ENCODE measurements at regions not wholly inside any gene's neighbourhood (a gene's known extent, or its start where the extent isn't known, plus 50 kb on each side); places are given as distances from the start of the nearest gene placed in this dataset.
"Not testable (repeated sequence)": the region's sequence is repeated elsewhere in the genome, so short reads cannot be mapped to it uniquely, and the experiment has no call there.

- not testable (repeated sequence) for DNase-seq (ENCODE audit: extremely low read depth in 1 of 2, low read depth in 1 of 2)
Observed at GRCh38 chr3:103297502-103297901, 862.7 kb downstream of the ZPLD1 start.

DNA sequence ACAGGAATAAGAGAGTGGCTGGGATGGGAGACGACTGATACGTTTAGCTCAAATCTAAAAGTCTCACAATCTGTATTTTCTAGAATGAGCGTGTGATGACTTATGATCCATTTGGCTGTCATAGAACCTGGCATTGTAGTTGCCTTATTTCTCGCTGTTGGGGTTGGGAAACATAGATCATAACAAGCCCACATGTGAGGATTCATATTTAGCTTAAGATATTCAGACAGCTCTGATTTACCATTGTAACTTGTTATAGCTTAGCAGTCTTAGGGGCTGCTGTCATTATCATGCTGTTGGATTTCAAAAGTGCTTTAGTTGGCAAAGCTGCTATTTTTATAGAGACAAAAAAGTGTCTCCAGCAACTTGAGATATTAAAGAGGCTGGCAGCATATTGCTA, 871.3 kb downstream of the ZPLD1 start:
- no peak for DNase-seq (ENCODE audit: extremely low read depth in 1 of 2, low read depth in 1 of 2)

- no peak for DNase-seq (ENCODE audit: extremely low read depth in 1 of 2, low read depth in 1 of 2)
Observed at GRCh38 chr3:103308921-103309320, 874.1 kb downstream of the ZPLD1 start.

DNA sequence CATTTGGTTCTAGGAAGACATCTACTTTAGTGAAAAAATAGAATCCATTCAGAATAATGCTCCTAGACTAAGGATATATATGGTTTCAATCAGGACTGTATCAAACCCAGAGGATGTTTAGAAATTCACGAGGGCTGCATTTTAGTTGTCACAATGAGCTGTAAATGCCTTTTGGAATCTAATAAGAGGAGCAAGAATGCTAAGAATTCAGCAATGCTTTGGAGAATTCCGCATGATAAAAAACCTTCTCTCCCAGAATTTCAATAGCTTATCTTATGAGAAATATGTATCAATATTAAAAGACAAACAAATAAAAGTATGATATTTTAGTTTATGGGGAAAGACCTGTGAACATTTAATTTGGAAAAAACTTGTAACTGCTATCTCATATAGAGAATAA, 885.1 kb downstream of the ZPLD1 start:
- no peak for DNase-seq (ENCODE audit: extremely low read depth in 1 of 2, low read depth in 1 of 2)

GRCh38 chr3:103337179-103337845, 902.5 kb downstream of the ZPLD1 start:
- DNase-seq (ENCODE audit: extremely low read depth in 1 of 2, low read depth in 1 of 2) = no peak

DNA sequence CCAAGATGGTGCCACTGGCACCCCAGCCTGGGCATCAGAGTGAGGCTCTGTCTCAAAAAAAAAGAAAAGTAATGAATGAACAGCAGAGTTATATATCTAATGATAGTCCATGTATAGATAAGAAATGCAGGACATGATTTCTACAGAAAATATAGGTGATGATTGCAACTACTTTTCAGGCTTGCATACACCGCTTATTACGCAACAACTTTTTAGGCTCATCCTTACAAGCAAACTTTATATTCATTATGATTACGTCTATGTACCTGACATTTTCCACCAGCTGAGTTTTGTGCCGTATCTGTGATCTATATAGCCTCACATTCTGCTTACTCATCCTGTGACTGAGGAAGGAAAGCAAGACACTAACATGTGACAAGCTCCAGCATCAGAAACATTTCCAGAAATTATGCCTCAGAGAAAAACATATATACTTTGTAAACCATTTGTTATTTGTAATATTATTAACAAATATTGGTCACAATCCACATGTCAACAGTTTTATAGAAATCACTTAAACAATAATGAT, 906.3 kb downstream of the ZPLD1 start:
- DNase-seq (ENCODE audit: extremely low read depth in 1 of 2, low read depth in 1 of 2) = no peak

- DNase-seq (ENCODE audit: extremely low read depth in 1 of 2, low read depth in 1 of 2) = no peak
Observed at GRCh38 chr3:103342205-103342731, 907.5 kb downstream of the ZPLD1 start.

- no peak for DNase-seq (ENCODE audit: extremely low read depth in 1 of 2, low read depth in 1 of 2)
Observed at GRCh38 chr3:103349760-103350159, 914.9 kb downstream of the ZPLD1 start.

- no peak for DNase-seq (ENCODE audit: extremely low read depth in 1 of 2, low read depth in 1 of 2)
Observed at GRCh38 chr3:103365467-103365866, 930.7 kb downstream of the ZPLD1 start.

GRCh38 chr3:103367481-103367880, 932.7 kb downstream of the ZPLD1 start:
- DNase-seq (ENCODE audit: extremely low read depth in 1 of 2, low read depth in 1 of 2) = no peak

- no peak for DNase-seq (ENCODE audit: extremely low read depth in 1 of 2, low read depth in 1 of 2)
Observed at GRCh38 chr3:103371411-103371810, 936.6 kb downstream of the ZPLD1 start.

DNA sequence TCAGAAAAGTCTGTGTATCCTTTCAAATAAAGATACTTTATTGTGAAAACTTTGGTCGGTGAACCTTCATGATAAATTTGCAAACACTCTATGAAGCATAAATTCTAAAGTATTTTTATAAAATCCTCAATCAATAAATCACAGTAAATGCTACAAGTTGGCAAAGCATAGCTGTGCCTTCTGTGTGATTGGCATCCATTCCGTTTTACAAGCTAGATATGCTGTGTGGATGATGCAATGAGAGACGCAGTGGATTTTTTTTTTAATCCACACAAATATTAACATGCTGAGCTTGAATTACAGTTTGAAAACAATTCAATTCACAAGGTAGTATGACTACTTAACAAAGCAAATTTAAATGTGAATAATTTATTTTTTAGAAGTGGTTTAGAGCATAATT, 937.2 kb downstream of the ZPLD1 start:
- no peak for DNase-seq (ENCODE audit: extremely low read depth in 1 of 2, low read depth in 1 of 2)

- DNase-seq (ENCODE audit: extremely low read depth in 1 of 2, low read depth in 1 of 2) = no peak
Observed at GRCh38 chr3:103380391-103380790, 945.6 kb downstream of the ZPLD1 start.

DNA sequence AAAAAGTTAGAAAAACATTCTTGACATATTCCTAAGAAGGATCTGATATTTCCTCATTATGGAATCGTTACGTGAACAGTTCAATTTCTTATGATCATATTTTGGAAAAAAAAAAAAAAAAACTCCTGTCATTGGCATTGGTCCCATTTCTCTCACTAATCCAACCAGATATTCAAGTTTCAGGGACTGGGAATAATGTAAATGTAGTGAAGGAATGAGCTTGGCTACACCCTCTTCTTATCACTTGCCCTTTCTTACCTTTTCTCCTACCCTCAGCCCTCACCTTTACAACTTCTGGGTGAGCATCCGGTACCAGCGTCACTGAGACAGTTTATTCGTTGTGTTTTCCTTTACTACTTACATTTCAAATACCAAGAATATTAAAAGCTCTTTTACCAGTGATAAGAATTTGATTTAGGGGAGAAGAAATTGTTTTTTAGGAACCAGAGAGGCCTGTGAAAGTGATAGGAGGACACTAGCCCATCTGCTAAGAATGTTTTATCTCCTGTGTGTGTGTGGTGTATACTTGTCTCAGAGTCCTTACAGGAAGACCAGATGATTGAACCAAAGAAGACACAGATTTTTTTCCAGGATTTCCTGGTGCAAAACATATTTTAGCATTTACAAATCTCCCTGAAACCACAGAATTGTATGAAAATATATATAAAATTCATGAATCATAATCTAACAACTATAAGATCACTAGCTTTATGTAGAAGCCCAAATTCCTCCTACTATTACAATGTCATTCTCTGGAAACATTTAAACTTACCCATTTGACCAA, 946.7 kb downstream of the ZPLD1 start:
- DNase-seq (ENCODE audit: extremely low read depth in 1 of 2, low read depth in 1 of 2) = no peak

- DNase-seq (ENCODE audit: extremely low read depth in 1 of 2, low read depth in 1 of 2) = no peak
Observed at GRCh38 chr3:103385961-103386656, 951.3 kb downstream of the ZPLD1 start.

DNA sequence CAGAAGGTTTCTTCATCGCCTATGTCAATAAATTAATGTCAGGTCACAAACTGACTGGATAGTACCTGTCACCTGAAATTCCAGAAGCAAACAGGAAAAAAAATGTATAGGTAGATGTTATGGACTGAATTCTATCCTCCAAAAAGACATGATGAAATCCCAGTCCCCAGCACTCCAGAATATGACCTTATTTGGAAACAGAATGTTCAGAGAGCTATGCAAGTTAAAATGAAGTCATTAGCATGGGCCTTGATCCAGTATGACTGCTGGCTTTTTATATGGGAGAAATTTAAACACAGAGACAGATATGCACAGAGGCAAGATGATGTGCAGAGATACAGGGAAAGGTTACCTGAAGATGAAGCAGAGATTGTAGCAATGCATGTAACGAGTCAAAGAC, 953.4 kb downstream of the ZPLD1 start:
- DNase-seq (ENCODE audit: extremely low read depth in 1 of 2, low read depth in 1 of 2) = no peak

DNA sequence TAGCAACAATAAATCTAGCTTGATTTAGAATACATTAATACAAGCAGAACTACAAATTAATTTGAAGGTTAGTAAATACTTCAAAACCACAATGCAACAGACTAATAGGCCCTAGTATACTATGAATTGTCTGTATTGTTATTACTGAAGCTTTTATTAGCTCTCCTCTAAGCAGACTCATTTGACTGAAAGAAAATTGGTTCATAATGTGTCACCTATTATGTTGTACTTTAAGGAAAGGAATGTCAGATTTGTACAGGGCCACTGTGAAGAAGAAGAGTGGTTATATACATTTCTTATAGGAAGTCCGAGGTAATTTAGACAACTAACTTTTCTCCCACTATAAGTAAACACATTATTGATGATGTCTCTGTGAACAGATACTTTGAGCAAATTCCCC, 954.5 kb downstream of the ZPLD1 start:
- no peak for DNase-seq (ENCODE audit: extremely low read depth in 1 of 2, low read depth in 1 of 2)

- DNase-seq (ENCODE audit: extremely low read depth in 1 of 2, low read depth in 1 of 2) = no peak
Observed at GRCh38 chr3:103393395-103394186, 958.8 kb downstream of the ZPLD1 start.

GRCh38 chr3:103403191-103403590, 968.4 kb downstream of the ZPLD1 start:
- DNase-seq (ENCODE audit: extremely low read depth in 1 of 2, low read depth in 1 of 2) = no peak

DNA sequence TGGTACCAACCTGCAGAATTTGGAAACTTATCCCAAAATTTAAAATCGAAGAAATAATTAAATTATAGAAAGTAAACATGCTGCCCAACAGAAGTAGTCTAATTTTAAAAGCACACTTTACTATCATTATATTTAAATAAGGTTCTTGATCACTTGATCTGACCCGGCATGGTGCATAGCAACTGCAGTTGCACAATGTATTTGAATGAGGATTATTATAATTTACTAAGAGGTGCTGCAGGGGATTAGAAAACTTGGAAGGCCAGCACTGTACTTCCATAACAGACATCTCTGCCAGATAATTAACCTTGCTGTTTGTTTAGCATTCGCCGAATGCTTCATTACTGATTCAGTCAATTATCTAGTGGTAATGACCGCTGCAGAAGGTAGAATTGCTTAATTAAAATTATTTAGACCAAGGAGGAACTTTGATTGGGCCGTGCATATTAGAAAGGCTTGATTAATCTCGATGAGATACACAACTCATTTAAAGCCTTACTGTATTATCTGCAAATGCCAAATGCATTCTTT, 971.6 kb downstream of the ZPLD1 start:
- DNase-seq (ENCODE audit: extremely low read depth in 1 of 2, low read depth in 1 of 2) = no peak
